Stimulated activated CD4-positive, alpha-beta T cell treated with anti-CD3 and anti-CD28 coated beads, Interleukin-15, amount 100 ng/mL, for 1 hour (primary cell): ENCODE measurements at regions not wholly inside any gene's neighbourhood (a gene's known extent, or its start where the extent isn't known, plus 50 kb on each side); places are given as distances from the start of the nearest gene placed in this dataset.

Experiments used
- DNase-seq, 2 donors: peaks; one replicate each; pipeline ENCODE4 v3.0.0-alpha.2; 2020; ENCODE audit warnings: low read depth in 1 of 2, low spot score in 1 of 2

DNA sequence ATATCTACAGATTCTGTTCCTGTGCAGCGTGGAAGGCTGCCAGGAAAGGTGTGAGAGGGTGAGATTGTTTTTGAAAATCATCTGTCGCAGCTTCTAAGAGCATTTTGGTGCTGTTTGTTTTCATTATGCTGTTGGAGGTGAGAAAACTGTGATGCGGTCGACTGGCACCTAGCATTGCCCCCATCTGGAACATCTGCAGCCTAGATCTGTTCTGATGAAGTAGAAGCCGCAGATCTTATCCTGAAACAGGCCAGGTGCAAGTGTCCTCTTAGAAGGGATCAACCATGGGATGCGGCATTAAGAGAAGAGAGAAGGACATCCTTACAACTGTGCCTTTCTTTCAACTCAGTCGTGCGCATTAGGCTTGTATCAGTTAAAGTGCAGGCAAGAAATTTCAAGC is 167.3 kb downstream of the CDH26 start:
- DNase-seq = no peak

DNA sequence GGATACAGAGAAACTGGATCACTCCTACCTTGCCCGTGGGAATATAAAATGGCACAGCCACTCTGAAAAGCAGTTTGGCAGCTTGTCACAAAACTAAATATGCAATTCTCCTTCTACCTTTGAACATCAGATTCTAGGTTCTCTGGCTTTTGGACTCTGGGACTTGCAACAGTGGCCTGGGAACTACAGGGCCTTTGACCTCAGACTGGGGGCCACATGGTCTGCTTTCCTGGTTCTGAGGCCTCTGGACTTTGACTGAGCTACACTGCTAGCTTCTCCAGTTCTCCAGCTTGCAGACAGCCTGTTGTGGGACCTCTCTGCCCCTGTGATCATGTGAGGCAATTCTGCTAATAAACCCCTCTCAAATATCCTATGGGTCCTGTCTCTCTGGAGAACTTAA is 168.8 kb downstream of the CDH26 start:
- DNase-seq = no peak

DNA sequence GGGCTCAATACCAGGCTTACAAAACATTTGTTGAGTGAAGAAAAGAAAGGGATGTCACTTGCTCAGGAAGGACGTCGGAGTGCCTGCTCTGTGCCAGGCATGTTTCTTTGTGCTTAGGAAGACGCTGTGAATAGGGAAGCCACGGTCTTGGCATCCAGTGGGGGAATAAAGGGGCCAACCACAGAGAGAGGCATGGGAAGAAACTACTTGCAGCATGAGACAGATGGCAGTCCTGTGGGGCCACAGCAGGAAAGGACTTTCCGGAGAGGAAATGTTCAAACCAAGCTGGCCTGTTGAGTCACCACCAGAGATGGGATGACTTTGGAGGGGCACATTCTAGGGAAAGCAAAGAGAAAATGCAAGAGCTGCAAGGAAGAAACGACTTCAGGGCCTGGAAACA is 173.2 kb downstream of the CDH26 start:
- DNase-seq = no peak

DNA sequence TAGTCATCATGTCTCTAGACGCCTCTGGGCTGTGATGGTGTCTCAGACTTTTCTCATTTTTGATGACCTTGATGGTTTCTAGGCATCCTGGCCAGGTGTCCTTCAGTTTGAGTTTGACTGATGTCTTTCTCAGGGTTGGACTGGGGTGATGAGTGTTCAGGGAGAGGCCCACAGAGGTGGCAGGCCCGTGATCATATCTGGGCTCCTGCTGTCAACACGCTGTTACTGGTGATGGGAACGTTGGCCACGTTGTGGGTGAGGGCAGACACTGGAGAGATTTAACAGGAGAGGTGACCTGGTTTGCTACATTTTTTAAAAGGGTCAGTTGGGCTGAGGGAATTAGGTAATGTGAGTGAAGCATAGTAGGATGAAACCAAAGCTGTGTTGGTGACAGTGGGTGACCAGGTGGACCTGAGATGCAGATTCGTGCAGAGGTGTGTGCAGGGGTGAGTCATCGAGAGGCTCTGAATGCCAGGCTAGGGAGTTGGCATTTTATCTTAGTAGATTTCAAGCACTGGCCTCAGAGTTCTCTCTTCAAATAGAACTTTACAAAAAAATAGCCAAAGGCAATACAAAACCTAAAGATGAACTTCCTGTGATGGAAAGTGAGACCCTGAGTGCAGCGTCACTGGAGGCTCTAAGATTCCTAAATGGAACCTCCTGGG is 174.1 kb downstream of the CDH26 start:
- DNase-seq = no peak

DNA sequence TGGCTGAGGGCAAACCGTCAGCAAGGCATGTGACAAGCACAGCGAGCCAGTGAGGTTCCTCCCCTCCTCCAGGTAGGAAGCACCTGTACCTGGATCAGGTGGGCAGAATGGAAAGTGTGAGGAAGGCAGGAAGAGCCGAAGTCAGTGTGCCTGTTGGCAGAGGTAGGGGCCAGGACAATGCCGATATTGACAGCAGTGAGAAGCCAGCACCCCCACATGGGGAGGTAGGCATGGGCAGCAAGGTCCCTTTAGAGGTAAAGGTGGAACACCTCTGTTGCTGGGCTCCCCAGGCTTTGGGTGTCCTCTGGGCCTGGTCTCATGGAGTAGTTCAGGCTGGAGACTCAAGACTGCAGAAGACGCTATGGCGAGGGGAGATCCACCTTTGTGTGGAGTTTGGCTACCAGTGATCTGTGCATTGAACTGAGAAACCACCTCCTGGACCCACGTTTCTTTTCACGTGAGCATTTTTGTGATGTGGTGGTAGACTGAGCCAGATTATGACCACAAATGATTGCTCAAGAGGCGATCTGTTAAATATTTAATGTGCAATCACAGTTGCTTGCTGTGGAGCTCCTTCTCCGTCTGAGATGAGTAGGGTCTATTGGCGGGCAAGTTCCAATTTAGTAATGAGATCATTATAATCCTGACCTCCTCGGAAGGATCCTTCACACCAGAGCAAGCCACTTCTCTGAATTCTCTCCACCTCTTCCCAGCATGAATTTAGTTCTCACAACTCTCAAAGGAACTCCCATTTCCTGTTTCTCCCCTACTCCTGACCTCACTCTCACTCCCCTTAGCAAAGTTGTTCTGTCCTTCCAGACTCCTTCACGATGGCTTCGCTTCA is 174.8 kb downstream of the CDH26 start:
- DNase-seq = no peak

DNA sequence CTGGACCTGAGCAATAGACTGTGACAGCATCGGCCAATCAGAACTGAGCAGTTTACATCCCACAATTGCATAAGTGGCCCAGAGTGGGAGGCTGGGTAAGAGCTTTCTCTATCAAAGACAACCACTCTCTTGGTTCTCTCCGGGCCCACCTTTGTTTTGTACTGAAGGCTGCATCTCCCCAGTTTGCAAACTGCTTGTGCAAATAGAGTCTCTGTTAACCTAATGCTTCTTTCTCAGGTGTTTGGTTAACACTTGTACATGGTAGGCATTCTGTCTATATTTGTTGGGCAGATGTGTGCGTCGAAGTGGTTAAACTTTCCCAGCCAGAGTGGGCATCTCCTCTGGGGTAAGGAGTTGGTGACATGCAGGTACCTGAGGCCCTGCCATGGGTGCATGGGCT is 177.1 kb downstream of the CDH26 start:
- DNase-seq = no peak

DNA sequence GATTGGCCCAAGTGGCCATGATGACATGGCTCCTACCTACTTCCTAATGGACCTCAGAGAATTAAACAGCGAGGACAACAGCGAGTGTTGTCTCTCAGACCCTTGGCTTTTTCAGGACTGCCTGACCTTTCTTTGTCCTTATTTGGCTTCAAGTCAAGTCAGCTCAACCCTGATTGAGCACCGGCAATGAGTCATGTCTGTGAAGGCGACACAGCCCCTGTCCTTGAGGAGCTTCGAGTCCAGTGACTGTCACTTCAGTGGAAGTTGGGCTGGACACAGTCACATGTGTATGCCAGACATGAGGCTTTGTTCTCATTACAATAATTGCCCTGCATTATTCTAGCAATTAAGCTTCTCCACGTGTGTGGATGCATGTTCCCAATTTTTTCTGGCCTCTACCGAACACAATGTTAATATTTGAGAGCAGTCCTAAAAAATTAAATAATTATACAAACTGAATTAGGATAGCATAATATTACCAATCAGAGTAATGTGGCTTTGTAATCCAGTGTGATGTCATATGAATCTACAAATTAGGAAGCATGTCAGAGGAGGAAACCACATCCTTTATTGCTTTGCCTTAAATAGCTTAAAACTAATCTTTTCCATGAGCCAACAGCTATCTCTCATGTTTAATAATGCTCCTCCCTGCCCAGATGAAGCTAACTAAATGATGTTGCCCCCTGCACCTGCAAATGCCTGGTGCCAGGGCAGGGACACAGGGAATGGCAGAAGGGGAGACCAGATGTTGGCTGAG is 178.6 kb downstream of the CDH26 start:
- no peak for DNase-seq

DNA sequence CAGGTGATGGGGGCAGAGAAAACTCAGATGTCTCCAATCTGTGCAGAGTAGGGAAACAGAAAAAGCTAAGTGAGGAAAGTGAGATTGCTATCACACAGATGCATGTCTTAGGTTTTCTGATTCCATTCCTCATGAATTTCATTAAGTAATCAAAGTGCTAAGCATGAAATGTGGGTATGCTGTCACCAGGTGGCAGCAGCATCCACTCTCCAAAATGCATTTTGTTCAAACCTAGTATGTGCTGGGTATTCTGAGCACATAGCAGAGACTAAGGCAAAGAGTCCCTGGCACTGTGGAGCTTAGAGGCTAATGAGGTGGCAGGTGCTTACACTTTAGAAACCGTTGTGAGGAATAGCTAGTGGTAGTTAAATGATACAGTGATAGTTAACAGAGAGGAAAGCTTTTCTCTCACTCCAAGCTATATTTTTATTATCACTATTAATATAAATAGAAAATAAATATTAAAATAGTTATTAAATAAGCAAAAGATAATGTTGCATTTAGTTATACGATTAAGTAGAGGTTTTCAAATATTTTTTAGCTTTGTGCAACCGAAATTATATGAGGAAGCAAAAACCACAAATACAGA is 179.5 kb downstream of the CDH26 start:
- DNase-seq = no peak

DNA sequence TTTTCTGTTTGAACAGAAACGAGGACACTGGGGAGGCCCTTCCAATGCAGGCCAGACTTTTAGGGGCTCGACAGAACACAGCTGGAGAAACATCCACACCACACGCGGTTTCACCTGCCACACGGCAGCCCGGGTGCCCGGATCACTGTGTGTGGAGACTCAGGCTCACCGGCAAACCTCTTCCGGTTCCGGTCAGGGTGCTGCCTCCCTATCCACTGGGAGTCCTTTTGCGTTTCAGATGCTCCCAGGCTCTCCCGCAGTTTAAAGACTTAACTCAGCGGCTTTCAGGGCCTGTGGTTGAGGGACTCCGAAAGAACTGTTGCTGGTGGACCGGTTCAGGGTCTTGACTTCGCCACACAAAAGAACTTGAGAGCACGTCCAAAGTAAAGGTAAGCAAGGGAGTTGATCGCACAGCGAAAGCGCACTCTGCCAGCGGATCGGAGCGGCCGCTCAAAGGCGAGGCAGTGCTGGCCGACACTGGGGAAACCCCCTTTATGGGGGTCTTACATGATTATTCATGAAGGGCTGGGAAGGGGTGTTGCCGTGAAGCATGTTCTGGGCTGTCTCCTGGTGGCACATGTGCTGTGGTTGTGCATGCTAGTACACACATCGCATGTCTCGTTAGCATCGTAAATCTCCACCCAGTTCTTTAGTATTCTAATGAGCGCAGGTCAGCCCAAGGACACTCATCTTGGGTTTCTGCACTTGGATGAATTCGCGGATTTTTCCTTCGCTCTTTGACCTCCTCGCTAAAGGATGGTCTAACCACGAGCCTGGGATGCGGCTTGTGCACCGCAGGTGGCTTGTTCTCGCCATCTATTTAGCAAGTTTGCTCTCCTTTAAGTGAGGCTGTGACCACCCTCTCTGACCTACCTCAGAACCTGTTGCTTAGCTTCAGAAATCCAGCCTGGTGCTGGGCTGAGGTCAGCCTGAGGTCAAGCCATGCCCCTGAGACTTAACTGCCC is 180.3 kb downstream of the CDH26 start:
- DNase-seq = peak in 1 of 2 donors; percentile 25

DNA sequence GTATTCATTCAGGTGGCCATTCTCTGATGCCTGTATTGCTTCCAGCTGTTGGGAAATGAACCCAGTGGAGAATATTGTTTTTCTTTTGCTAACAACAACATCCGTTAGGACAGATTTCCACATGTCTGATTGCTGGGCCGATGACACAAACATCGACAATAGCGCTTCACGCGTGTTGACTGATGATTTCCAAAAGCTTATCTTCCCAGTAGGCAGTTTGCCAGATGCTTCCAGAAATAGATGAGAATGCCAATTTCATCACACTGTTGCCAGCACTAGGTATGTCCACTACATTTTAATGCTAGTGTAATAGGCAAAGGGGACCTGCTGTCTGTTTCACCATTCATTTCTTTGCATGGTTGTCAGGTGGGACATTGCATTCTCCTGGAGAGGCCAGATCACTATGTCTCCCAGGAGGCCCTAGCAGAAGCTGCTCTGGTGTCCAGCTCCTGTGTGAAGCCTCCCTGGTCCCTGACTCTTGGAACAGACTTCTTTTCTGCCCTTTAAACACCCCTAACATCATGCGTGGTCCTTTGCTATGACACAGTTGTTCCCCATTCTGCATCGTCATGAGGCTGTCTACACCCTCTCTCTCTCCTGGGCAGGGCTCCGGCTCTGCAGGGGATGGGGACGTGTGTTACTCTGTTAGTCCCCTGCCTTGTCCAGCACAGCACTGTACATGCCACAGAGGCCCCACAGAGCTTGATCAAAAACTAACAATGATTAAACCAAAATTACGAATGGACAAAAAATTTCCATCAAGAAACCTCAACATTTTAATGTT is 181.6 kb downstream of the CDH26 start:
- DNase-seq = no peak

DNA sequence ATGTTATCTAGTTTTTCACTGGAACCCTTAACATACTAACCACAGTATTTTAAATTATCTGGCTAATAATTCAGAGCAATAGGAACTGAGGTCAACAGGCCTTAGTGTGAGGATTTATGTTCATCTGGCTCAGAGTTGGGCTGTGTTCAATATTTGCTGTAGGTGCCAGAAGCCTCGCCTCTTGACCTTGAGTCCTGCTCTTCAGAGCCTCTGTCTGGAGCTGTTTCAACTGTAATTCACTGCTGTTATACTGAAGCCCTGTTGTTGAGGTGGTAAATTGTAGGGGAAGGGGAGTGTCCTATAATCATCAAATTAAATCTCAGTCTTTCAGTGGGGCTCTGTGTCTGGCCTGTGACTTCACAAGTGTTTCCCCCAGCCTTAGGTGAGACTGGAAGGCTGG is 184.4 kb downstream of the CDH26 start:
- DNase-seq = no peak

DNA sequence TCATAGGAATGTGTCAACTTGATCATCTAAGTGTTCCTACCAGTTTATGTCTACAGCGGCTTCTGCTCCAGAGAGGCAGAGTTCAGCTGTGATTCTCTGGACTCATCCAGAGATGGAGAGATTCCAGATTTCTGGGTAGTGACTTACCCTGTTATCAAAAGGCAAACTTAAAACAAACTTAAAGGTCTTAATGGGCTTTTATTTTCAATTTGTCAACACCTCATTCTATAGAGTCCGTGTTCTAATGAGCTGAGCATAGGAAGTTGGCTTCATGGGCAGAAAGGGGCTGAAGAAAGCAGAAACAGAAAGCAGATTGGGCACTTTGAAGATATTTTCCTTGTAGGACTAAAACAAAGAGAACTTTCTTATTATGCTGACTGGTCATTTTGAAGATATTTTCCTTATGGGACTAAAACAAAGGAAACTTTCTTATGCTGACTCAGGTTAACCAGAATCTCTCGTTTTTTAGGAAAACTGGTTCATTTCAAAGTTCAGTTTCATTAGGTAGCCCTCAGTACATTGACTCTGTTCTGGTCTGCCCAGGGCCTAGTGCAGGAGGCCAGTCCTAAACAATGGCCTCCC is 185.1 kb downstream of the CDH26 start:
- DNase-seq = no peak

DNA sequence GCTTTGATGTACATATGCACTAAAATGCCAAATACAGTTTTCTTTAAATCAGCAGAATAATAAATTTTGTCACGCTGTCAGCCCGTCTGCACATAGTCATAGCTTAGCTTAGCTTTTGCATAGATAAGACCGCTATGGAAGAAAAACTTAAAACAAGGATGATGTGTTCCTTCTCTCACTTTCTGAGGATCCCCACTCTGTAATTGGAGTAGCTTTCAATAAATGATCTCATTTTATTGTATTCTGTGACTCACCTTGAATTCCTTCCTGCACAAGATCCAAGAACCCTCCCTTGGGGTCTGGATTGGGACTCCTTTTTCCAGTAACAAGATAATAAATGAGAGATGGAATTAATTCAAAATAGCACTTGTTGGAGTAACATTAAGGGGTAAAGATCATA is 186.2 kb downstream of the CDH26 start:
- DNase-seq = no peak

DNA sequence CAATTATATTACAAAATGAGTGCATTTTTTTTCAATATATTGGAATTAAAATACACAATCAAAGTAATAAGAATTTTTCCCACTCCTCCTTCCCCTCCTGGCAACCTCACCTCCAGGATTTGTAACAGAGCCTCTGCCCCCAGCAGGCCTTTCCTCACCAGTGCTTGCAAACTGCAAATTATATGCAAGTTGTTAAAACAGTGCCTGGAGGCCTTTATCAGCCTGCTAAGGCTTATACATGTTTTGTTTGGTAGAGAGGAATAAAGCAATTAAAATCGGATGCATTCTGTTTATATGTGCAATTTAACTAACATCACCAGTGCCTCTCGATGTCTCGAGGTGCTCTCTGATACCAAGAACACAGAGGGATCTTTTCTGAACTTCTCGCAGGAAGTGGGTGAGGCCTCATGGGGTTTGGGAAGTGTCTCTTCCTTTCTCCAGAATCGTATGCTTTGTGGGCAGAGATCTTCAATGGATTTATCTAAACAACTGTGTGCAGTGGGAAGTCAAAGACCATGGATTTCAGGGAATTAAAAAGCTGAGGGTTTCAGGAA is 186.8 kb downstream of the CDH26 start:
- DNase-seq = no peak

DNA sequence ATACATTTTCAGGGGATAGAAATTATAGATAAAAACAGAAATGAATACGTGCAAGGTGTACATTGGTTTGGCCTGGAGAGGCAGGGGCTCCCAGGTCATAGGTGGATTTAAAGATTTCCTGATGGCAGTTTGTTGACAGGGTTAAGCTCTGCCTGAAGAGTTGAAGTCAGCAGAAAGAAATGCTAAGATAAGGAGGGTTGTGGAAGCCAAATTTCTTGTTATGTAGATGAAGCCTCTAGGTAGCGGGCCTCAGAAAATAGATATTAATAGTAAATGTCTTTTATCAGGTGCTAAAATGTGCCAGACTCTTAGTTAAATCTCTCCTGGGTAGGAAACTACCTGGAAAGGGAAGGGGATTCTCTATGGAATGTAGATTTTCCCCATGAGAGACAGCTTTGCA is 188.8 kb downstream of the CDH26 start:
- DNase-seq = no peak

DNA sequence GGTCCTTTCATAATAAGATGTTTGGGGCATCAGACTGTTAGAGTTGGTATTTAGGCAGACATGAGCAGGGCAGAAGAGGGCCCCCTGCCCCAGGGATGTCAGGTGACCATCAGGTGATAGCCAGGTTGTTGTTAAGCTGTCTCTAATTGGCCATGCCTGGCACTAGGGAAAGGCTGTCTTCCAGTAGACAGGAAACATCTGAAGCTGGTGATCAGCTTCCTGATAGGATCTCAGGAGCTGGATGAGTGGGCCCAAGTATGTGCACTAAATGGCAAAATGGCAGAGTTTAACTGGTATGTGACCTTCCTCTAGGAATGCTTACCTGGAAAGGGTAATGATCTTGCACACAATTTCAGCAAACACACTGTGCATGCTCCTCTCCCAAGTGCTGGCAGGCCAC is 190.7 kb downstream of the CDH26 start:
- no peak for DNase-seq

DNA sequence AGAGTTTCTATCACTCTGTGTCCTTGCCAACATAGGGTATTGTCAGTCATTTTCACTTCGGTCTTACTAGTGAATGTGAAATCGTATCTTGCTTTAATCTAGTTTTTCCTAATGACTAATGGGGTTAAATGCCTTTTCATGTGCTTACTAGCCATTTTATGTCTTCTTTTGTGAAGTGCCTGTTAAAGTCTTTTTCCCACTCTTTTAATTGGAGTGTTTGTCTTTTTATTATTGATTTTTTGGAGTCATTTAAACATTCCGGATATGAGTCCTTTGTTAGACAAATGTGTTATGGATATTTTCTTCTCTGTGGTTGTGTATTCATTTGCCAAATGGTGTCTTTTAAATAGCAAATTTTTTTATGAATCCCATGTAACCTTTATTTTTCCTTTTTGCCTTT is 194.6 kb downstream of the CDH26 start:
- DNase-seq = no peak

DNA sequence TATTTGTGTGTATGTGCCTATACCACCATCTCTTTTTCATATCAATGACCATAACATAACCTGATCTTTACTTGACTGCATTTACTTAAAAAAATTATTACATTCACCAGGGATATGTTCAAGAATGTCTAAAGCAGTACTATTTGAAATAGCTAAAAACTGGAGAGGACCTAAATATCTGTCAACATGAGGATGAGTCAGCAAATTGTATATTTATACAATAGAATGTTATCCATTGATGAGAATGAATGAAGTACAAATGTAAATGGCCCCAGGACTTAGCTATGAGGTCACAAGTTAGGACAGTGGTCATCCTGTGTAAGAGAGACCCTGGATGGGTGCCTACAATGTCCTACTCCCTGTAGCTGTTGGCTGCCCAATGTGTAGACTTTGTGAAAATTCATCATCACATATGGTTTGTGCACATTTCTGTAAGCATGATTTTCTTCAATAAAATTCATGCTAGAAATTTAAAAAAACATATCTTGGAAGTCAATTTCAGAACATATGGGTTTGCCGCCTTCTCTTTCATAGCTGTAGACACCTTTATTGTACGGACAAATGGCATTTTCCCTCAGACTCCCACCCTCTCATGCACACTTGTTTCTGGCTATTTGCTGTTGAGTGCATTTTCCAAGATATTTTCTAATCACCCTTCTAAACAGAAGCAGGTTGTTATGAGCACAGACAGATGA is 202.4 kb downstream of the CDH26 start:
- DNase-seq = no peak

DNA sequence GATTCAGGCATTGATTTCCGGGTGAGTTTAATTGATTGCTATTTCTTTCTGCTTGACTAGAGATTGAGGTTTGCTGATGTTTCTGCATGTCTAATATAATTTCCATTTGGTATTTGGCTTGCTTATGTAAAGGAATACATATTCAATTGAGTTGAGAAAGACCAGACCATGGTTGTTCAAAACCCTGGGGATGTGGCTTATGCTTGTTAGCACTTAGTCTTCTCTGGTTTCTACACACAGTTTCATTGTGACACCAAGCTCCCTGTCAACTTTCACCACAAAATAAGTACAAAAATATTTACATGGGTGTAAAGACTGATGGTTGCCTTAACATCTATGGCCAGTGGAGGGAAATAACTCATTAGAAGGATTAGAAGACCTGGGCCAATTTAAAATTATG is 209.6 kb downstream of the CDH26 start:
- no peak for DNase-seq
